ENCODE measurements at regions not wholly inside any gene's neighbourhood (a gene's known extent, or its start where the extent isn't known, plus 50 kb on each side); places are given as distances from the start of the nearest gene placed in this dataset.

DNA sequence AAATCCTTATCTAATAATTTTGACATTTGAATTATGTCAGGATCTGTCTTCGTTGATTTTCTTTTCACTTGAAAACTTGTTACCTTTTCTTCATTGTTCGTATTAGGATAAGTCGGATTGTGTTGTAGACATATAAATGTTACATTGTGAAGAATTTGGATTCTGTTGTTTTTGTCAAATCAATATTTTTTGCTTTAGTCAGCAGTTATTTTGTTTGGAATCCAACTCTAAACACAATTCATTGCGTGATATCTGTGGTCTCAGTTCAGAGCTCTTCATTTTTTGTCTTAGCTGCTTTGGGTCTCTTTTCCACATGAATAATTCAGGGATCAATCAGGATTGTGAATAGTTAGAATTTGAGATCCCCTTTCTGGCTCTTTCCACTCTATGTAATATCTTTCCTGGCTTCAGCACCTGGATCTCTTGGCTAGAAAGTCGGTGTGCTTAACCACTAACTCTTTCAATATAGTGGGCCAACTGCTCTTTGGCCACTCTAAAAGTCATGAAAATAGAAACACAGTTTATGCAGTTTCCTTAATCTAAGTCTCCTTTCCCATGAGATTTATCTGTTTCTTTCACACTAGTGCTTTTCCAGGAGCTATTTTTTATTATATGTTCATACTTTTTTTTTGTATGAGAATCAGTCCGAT is 2494.2 kb upstream of the PCDH20 start:
- Histone ChIP-seq H3K4me1 (ENCODE audit: control insufficient read depth in 1 of 2, insufficient read depth in 2 of 2, low read length in 2 of 2) (no peaks in the 10 kb centered on the region), H3K36me3 (ENCODE audit: control insufficient read depth in 1 of 2, insufficient read depth in 2 of 2, low read length in 2 of 2) (no peaks in the 10 kb centered on the region), H3K27me3 (ENCODE audit: insufficient read depth, low read length) (no peaks in the 10 kb centered on the region), H2AFZ (ENCODE audit: low read depth, low read length, poor library complexity, severe bottlenecking) (no peak overlapping the region), H3K9me2 (ENCODE audit: insufficient read depth) (no peaks in the 10 kb centered on the region), H3K4me2 (ENCODE audit: low read length) (no peak overlapping the region), H4K20me1 (ENCODE audit: insufficient read depth) (no peaks in the 10 kb centered on the region), H3K27ac (ENCODE audit: low read depth, low read length) (no peak overlapping the region), H3K79me2 (ENCODE audit: insufficient read depth, low read length) (no peaks in the 10 kb centered on the region), H3K9me3 (ENCODE audit: control insufficient read depth in 1 of 2, insufficient read depth in 1 of 2, low read depth in 1 of 2, low read length in 2 of 2) (no peaks in the 10 kb centered on the region), H3K4me3 (replicated peaks in 1 of 2; ENCODE audit: low read depth in 1 of 2, low read length in 2 of 2) (no peak overlapping the region), H3K9ac (ENCODE audit: low read length) (no peak overlapping the region)
- ChIA-PET POLR2A (no interaction called here), CTCF (no interaction called here), RAD21 (ENCODE audit: low non-redundant PET in 1 of 2, low total read pairs in 2 of 2, uncharacterized antibody in 2 of 2, unreplicated experiment in 2 of 2) (no interaction called here)
- ATAC-seq (no peak), DNase-seq (ENCODE audit: low read depth, low spot score) (no peak)
- TF ChIP-seq EGR1 (IDR thresholded peaks at IDR 0.05; ENCODE audit: low read depth): no peak
- no peak for TF ChIP-seq ZNF274 (IDR thresholded peaks at IDR 0.05; ENCODE audit: low read depth, low read length)
- no peak for TF ChIP-seq SP1 (IDR thresholded peaks at IDR 0.05; ENCODE audit: low read depth)
- TF ChIP-seq, protein P1, sequence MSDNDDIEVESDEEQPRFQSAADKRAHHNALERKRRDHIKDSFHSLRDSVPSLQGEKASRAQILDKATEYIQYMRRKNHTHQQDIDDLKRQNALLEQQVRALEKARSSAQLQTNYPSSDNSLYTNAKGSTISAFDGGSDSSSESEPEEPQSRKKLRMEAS (IDR thresholded peaks at IDR 0.05): no peak
- TF ChIP-seq POLR2A (IDR thresholded peaks at IDR 0.05; ENCODE audit: borderline replicate concordance, extremely low read depth, insufficient read depth, insufficient read length): no peak
- no peak for TF ChIP-seq EZH2 (IDR thresholded peaks at IDR 0.05)
- no peak for TF ChIP-seq ZFX (IDR thresholded peaks at IDR 0.05)
- no peak for TF ChIP-seq SRF (IDR thresholded peaks at IDR 0.05; ENCODE audit: low read depth)
- TF ChIP-seq TCF7L2 (IDR thresholded peaks at IDR 0.05; ENCODE audit: borderline replicate concordance, extremely low read depth, insufficient read depth, insufficient read length): no peak
- TF ChIP-seq, protein P2, sequence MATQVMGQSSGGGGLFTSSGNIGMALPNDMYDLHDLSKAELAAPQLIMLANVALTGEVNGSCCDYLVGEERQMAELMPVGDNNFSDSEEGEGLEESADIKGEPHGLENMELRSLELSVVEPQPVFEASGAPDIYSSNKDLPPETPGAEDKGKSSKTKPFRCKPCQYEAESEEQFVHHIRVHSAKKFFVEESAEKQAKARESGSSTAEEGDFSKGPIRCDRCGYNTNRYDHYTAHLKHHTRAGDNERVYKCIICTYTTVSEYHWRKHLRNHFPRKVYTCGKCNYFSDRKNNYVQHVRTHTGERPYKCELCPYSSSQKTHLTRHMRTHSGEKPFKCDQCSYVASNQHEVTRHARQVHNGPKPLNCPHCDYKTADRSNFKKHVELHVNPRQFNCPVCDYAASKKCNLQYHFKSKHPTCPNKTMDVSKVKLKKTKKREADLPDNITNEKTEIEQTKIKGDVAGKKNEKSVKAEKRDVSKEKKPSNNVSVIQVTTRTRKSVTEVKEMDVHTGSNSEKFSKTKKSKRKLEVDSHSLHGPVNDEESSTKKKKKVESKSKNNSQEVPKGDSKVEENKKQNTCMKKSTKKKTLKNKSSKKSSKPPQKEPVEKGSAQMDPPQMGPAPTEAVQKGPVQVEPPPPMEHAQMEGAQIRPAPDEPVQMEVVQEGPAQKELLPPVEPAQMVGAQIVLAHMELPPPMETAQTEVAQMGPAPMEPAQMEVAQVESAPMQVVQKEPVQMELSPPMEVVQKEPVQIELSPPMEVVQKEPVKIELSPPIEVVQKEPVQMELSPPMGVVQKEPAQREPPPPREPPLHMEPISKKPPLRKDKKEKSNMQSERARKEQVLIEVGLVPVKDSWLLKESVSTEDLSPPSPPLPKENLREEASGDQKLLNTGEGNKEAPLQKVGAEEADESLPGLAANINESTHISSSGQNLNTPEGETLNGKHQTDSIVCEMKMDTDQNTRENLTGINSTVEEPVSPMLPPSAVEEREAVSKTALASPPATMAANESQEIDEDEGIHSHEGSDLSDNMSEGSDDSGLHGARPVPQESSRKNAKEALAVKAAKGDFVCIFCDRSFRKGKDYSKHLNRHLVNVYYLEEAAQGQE (IDR thresholded peaks at IDR 0.05; ENCODE audit: low read depth): no peak
- no peak for TF ChIP-seq FOSL1 (IDR thresholded peaks at IDR 0.05; ENCODE audit: low read depth)
- TF ChIP-seq POLR2AphosphoS5 (IDR thresholded peaks at IDR 0.05; ENCODE audit: low read depth, low read length): no peak
- no peak for TF ChIP-seq YY1 (IDR thresholded peaks at IDR 0.05; ENCODE audit: extremely low read depth, insufficient replicate concordance, low read depth, low read length)
- TF ChIP-seq, protein P3, sequence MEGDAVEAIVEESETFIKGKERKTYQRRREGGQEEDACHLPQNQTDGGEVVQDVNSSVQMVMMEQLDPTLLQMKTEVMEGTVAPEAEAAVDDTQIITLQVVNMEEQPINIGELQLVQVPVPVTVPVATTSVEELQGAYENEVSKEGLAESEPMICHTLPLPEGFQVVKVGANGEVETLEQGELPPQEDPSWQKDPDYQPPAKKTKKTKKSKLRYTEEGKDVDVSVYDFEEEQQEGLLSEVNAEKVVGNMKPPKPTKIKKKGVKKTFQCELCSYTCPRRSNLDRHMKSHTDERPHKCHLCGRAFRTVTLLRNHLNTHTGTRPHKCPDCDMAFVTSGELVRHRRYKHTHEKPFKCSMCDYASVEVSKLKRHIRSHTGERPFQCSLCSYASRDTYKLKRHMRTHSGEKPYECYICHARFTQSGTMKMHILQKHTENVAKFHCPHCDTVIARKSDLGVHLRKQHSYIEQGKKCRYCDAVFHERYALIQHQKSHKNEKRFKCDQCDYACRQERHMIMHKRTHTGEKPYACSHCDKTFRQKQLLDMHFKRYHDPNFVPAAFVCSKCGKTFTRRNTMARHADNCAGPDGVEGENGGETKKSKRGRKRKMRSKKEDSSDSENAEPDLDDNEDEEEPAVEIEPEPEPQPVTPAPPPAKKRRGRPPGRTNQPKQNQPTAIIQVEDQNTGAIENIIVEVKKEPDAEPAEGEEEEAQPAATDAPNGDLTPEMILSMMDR (IDR thresholded peaks at IDR 0.05 in 2 of 3, conservative IDR thresholded peaks at IDR 0.05 in 1 of 3; ENCODE audit: borderline replicate concordance in 1 of 3, insufficient read depth in 1 of 3, low read depth in 2 of 3, low read length in 2 of 3): no peak
- BruUV-seq (replicated peaks): no TSS peak
- intact Hi-C loops (cut with micrococcal nuclease): no loop called here

All from HCT116 (cell line).